Body of pancreas (tissue), 4 donors: ENCODE measurements at regions not wholly inside any gene's neighbourhood (a gene's known extent, or its start where the extent isn't known, plus 50 kb on each side); places are given as distances from the start of the nearest gene placed in this dataset.

Experiments used
- POLR2A ChIP-seq, 3 donors: fragments of 450-650 bp; IDR thresholded peaks; one replicate each; pipeline ENCODE4 v1.6.1; 2016; ENCODE audit warnings: antibody characterized with exemption in 3 of 3, mild to moderate bottlenecking in 2 of 3
- TF ChIP-seq, protein P1 (sequence below), 7 experiments: fragments of 450-650 bp in 4 of 7; fragments of 200-600 bp in 3 of 7; sonication (generic) in 3 of 7; IDR thresholded peaks; one replicate each; pipeline ENCODE4 v1.5.1; 2016 to 2019; ENCODE audit warnings: antibody characterized with exemption in 7 of 7

GRCh38 chr9:85478847-85479246 is 262.9 kb downstream of the AGTPBP1 start:
- TF ChIP-seq, protein P1, sequence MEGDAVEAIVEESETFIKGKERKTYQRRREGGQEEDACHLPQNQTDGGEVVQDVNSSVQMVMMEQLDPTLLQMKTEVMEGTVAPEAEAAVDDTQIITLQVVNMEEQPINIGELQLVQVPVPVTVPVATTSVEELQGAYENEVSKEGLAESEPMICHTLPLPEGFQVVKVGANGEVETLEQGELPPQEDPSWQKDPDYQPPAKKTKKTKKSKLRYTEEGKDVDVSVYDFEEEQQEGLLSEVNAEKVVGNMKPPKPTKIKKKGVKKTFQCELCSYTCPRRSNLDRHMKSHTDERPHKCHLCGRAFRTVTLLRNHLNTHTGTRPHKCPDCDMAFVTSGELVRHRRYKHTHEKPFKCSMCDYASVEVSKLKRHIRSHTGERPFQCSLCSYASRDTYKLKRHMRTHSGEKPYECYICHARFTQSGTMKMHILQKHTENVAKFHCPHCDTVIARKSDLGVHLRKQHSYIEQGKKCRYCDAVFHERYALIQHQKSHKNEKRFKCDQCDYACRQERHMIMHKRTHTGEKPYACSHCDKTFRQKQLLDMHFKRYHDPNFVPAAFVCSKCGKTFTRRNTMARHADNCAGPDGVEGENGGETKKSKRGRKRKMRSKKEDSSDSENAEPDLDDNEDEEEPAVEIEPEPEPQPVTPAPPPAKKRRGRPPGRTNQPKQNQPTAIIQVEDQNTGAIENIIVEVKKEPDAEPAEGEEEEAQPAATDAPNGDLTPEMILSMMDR (IDR thresholded peaks at IDR 0.05) = no peak
- TF ChIP-seq POLR2A (IDR thresholded peaks at IDR 0.05) = no peak
